Activated CD8-positive, alpha-beta memory T cell treated with anti-CD3 and anti-CD28 coated beads for 48 hours (primary cell): ENCODE measurements at regions not wholly inside any gene's neighbourhood (a gene's known extent, or its start where the extent isn't known, plus 50 kb on each side); places are given as distances from the start of the nearest gene placed in this dataset.

Source experiments
- DNase-seq, 3 experiments: peaks; one replicate each; pipeline ENCODE4 v3.0.0-alpha.2; 2020; ENCODE audit warnings: low read depth in 2 of 3, low spot score in 2 of 3

DNA sequence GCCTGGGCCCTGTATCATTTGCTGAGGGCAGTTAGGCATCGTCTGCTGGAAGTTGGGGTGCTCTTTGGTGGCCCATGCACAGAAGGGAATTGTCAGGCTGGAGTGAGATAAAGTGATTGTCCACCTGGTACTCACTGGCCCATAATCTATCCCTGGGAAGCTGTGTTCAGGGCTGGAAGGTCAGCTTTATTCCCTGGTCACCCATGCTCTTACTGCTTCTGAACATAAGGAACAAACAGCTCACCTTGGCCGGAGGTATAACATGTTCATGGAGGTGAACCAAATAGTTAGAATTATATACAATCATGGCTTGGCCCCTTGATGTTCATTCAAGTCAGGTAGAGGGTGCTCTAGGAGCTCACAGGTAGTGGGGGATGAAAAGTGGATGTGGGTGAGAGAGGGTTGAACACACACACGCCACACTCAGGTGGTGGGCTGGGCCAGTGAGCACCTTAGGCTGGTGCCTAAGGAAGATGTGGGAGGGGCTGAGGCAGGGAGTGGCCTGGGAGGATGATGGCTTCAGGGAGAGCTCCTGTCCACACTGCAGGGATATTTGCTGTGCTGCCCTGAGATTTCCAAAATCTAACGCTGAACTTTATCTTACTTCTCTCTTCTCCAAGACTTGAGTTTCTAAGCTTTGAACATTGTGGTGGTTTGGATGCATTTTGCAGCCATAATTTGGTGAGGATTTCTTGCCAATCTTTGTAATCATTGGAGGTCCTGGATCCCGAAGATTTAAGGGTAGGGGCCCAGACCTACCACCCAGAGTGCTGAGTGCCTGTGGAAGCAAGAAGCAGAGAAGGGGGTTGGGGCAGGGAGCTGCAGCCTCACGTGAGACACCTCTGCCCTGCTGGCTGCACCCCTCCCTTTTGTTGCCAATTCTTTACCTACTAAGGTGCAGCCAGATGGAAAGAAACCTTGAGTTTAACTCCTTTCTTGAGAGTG lies 420.6 kb downstream of the ZNF536 start:
- no peak for DNase-seq

DNA sequence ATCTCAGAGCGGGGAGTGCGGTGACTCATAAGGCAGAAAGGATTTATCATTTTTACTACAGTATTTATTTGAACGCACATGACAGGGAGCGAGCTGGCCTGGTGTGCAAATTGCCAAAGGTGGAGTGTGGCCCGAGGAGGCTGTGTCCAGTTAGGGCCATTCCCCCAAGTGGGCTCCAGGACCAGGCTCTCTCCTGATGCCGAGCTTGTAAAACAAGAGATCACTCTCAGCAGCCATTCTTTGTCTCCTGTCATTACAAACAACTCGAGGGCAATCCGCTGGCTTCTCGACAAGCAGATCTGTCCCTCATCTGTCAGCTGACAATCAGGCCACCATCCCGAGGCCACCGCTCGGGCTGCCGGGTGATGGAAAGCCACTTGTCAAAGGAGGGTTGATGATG lies 418.9 kb downstream of the ZNF536 start:
- no peak for DNase-seq

DNA sequence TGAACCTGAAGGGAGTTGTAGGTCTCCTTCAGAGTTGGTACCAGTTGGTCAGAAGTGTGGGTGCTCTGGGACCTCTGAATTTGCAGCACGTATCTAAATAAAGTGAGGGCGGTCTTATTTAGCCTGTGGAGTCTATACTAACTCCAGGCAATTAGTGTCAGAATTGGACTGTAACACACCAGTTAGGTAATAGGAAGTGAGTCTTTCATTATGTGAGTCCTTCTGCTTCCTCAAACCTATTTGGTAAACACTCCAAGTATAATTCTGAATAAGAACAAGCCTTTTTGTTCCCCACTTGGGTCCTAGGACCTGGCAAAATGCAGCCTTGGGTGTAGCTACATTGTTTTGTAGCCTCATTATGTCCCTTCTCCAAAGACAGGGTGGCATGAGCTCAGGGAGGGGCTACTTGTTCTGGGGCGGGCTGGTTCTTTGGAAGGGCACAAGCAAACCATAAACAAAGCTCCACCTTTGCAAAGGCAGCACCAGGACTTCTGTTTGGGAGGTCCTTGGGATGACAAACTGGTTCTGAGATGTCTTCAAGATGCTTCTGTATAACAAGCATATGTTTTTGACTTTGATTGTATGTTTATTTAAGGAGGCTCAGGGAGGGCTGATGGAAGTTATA lies 418.0 kb downstream of the ZNF536 start:
- DNase-seq, result no peak

DNA sequence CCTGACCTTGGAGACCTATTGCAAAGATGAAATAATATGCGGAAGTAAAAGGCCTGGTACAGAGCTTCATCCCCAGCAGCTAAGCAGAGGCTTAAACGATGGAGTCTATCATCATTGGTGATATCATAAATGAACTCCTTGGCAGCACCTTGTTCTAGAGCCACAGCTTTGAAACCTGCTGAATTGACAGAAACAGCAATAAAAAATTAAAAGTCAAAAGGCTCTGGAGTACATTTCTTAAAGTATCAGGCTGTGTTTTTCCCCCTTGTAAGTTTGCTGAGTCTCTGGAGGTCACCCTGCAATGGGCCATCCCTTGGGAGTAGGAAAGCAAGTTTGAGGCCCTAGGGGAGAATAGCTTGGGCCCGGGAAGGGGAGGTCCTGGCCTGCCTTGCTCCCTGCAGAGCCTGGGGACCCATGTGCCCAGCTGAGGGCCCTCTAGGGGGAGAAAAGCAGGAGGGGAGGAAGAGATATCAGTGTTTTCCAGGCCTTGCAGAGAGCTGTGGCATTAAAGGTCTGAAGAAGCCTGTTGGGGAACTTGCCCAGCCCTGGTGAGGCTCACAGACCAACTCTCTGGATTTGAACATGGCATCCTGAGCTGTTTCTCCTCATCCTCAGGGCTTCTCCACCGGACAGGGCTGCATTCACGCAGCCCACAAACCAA lies 416.1 kb downstream of the ZNF536 start:
- DNase-seq, result no peak

DNA sequence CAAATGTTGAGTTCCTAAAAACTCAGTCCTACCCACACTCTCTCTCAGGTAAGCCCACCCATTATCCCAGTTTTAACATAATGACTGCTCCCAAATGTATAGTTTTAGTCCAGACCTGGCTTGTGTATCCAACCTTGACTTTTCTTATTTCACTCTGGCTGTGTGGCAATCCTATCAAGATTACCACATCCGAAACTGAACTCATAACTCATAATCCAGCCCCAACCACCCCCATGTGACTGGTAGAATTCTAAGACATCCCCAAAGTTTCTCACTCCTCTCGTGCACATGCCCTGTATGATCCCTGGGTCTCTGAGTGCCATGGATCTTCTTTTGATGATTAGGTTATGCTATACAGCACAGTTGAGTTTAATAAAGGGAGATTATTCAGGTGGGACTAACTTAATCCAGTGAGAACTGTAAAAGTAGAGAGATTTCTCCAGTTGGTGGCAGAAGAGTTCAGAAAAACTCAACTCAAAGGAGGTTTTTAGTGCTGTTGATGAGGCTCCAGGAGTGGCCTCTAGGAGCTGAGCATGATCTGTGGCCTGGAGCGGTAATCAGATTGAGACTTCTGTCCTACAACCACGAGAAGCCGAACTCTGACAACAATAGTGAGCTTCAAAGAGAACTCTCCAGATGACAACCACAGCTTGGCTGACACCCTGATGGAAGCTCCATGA lies 413.4 kb downstream of the ZNF536 start:
- DNase-seq, result no peak

DNA sequence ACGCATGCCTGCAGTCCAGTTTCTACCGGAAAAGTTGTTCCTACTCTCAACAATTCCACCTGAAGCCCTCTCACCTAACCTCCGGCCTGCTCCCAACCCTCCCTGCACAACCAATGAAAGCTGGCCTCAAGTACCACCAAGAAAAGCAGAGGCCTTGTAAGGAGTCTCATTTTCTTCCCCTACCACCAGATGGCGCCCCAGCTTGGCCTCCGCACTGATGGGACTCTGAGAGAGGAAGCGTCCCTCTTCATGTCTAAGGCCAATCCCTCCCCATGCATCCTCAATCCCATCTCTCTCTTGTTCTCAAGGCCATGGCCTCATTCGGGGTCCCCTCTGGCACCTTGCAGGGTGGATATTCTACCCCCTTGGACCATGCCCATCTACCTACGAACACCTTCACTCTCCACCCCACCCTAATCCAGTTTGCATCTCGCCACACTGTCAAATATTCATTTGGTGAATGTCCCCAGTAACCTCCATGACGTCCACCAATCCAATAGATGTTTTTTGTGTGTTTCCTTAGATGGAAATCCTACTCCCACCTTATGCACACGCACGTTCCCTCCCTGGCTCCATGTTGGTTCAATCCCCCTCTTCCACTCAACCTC lies 412.8 kb downstream of the ZNF536 start:
- peak; percentile 5 to 41 (median 40) for DNase-seq

DNA sequence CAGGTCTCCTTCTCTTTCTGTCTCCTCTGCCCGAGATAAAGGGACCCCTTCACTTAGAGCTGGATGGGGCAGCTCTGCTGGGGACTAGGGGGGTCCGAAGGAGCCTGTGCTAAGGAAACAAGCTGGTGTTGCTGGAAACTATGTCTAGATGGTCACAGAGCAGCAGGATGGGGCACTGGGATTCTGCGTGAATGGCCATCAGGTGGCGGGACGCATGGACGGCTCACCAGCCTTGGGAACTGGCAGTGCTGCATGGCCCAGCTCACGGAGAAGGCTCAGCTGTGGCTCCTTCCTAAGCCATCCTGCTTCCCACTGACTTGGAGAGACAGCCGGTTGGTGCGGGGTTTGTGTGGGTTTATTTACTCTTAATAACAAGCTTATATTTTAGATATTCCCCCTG lies 411.8 kb downstream of the ZNF536 start:
- no peak for DNase-seq

DNA sequence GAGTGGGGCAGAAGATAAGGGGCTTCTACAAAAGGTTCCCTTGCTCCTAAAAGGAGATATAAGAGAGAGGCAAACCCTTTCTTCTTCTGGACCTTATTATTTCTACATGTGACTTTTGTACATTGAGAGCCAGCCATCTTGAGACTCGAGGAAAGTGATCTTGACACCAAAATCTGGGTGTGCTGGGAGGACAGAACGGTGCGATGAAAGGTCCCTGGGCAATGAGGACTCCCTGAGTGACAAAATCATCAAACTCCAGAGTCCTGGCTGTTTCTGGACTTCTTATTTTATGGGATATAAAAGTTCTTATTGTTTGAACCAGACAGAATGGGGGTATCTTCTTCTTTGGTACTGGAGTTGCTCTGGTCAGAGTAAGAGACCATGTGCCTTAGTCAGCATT lies 411.0 kb downstream of the ZNF536 start:
- no peak for DNase-seq

DNA sequence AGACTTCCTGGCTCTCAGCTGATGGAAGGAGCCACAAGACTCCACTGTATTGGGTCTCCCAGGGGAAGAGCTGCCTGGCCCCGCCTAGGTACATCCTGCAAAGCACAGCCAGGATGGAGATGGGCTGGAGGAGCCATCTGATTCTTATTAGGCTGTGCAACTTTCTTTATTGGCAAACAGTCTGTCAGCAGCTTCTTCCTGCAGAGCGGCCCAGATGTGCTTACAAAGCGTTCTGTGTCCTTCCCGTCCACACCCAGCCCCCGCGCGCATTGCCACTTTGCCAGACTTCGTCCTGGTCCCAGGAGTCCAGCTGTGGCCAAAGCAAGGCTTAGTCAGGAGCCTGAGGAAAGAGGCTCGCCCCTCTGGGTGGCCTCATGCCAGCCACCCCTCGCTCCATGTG lies 409.3 kb downstream of the ZNF536 start:
- DNase-seq, result no peak

DNA sequence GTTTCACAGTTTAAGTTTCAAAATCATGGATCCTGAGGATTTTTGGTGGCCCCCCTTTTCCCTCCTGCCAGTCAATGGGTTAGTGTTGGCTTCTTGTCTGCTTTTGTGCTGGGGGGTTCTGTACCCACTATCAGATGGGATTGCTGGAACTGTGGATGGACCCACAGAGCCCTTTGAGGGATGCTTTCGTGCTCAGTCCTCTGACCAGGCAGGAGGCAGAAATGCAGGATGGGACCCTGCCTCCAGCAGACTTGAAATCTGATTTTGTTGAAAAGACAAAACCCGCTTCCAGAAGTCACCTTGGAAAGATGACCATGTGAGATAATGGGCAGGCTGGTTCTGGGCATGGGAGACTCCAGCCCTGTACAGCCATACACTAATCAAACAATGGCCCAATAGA lies 408.9 kb downstream of the ZNF536 start:
- no peak for DNase-seq

DNA sequence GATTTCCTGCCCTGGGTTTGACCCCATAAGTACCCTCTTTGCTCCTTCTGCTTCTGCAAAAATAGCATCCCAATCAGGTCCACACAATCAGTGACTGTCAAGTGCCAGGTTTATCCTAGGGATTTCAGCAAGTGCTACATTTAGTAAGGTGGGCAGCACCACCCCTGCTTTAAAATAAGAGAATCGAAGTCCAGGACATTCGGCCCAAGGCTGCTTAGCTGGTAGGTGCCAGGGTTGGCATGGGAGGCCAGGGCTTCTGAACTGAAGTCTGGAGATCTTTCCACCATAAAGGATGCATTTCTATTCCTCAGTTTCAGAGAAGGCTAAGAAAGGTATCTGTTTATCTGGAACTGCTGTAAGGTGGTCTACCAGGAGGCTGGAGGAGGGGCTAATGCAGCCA lies 408.3 kb downstream of the ZNF536 start:
- DNase-seq, result no peak

DNA sequence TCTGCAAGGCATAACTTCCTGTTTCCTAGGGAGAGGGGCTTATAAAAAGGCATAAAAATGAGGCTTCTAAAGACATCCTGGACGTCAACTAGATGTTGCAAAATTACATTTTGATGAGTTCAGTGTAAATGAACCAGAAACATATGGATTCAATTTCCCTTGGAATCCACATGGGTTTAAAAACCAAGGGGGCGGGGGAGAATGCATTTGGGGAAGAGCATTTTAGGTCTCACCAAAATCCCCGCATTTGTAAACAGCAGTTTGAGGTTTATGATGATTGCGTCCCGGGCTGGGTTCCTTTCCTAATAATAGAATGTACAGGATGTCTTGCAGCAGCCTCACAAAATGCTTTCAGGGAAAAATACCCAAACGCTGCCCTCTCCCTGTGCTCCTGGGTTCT lies 407.8 kb downstream of the ZNF536 start:
- DNase-seq, result no peak

DNA sequence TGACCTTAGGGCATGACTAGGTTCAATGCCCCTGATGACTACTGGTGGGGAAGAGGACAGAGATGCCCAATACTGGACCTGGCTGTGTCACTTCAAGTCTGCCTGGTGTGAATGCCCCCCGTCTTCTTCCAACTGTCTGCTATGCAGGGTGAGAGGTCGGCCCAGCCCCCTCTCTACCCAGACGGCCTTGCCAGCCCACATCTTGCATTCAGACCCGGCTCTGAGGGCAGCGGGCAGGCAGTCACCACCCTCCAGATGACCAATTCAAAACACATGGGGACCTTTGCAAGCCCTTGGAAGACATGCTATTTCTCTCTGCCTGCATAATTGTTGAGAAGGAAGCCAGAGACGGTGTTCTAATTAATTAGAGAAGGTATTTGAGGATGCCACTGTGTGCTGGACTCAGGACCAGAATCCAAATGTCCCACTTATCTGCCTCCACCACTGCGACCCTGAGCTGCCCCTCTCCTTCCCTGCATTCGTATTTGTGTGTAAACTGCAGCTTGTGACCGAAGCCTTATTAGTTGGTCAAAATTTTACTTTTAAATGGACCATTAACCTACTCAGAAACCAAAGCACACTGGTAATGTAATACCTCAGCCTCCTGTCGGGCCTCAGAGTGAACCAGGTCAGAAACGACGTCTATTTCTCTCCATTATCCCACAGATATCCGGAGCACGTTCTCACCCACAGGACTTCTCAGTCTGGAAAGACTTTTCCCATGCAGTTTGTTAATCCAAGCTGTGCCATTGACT lies 407.0 kb downstream of the ZNF536 start:
- no peak for DNase-seq

DNA sequence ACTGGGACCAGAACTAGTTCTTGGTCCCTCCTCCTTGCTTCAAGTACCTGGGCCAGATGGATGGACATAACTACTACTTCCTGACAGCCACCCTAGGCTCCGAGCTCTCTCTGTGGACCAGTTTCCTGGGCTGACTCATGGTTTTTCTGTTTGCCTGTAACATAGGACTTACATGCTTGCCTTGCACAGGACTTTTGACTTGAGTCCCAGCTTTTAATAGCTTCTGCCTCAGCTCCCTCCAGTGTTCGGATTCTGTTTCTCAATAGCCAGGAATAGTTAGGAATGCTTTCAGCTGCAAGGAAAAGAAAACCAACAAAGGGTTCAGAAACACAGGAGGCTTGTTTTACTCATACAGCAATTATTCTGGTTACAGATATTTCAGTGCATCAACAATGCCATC lies 405.9 kb downstream of the ZNF536 start:
- DNase-seq, result no peak

DNA sequence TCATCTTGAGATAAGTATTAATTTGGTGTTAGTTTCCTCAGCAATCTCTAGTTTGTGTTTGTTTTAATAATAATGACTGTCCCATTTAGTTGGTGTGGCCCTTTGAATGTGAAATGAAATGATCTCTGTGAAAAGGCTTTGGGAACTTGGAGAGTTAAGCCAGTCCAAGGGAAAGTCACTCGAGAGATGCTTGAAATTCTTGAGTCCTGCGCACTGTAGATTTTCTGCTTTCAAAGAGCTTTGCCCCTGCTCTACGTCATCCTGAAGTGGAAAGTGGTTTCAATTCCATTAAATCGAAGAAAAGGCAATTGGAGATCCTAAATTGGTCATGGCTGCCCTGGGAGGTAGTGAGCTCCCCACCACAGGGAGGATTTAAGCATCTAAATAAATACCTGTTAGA lies 403.8 kb downstream of the ZNF536 start:
- no peak for DNase-seq

DNA sequence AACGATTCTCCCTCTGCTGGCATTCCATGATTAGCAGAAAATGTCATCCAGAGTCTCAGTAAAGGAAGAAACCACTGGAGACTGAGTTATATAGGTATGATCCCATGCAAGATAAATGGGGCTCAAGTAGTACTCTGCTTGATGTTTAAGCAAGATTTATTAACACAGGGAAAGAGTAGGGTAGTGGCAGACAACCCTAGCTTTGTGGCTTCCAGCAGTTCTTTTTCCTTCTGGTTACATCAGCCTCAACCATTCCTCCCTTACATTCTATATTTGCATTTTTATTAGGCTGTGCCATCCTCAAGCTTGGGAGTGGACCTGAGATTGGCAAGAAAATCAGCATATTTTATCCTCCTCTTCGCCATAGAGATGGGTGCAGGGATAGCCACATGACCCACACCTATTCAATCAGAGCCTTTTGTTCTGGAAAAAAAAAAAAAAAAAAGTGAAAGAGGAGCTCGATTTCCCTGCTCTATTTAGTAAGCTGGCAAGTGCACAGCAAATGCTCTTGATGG lies 402.1 kb downstream of the ZNF536 start:
- no peak for DNase-seq

DNA sequence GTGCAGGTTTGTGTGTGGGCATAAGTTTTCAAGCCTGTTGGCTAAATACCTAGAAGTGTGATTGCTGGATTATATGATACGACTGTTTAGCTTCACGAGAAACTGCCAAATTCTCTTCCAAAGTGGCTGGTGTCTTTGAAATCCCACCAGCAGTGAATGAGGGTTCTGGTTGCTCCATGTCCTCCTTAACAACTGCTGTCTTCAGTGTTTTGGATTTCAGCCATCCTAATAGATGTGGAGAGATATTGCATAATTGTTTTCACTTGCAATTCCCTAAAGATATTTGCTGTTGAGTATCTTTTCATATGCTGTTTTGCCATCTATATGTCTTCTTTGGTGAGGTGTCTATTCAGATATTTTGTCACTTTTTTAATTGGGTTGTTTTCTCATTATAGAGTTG lies 390.5 kb downstream of the ZNF536 start:
- no peak for DNase-seq

DNA sequence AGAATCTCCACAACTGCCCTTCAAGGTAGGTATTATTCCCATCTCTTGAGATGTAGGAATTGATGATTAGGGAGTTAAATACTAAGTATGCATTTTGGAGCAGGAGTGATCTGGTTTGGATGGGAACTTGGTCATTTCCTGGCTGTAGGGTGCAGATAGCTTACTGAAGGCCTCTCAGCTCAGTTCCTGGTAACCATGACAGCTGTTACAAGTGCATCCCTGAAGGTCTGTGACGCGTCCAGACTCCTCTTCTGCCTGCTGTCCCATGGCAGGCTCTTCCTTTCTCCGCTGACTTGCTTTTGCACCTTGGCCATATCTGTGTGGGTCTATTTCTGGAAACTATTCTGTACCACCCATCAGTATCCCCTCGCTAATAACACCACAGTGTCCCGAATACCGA lies 387.8 kb downstream of the ZNF536 start:
- DNase-seq, result no peak

DNA sequence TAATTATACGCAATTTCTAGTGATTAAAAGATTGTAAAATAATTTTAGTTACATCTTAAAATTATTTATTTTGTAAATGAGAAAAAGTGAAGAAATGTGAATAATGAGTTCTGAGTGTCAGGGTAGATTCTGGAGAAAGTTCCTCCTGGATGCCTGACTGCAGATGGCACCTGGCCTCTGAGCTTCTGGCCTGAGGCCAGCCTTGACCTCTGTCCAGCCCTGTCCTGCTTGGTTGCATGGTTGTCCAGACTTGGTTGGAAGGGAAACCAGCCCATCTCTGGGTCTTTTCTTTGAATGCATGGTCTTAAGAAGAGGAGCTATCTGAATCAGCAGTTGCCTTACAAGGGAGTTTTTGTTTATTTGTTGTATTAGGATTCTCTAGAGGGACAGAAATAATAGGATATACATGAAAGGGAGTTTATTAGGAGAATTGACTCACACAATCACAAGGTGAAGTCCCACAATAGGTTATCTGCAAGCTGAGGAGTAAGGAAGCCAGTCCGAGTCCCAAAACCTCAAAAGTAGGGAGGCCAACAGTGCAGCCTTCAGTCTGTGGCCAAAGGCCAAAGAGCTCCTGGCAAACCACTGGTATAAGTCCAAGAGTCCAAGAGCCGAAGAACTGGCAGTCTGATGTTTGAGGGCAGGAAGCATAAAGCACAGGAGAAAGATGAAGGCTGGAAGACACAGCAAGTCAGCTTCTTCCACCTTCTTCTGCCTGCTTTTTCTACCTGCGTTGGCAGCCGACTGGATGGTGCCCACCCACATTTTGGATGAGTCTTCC lies 385.8 kb downstream of the ZNF536 start:
- DNase-seq, result no peak
